ENCODE measurements at regions not wholly inside any gene's neighbourhood (a gene's known extent, or its start where the extent isn't known, plus 50 kb on each side); places are given as distances from the start of the nearest gene placed in this dataset.

GRCh38 chr4:166277853-166278252 lies 404.8 kb downstream of the TLL1 start:
- TF ChIP-seq CTCF (IDR thresholded peaks at IDR 0.05) = no peak
- no peak for TF ChIP-seq POLR2AphosphoS5 (IDR thresholded peaks at IDR 0.05)

All from prostate gland (tissue), 2 donors.